C4-2B (cell line): ENCODE measurements at regions not wholly inside any gene's neighbourhood (a gene's known extent, or its start where the extent isn't known, plus 50 kb on each side); places are given as distances from the start of the nearest gene placed in this dataset.

Experiments used
- H3K27ac ChIP-seq: fragments of 450-650 bp; 2 replicates; pipeline ENCODE4 v1.5.1; 2017
- CTCF ChIP-seq: fragments of 450-650 bp; conservative IDR thresholded peaks from 2 replicates; pipeline ENCODE4 v1.5.1; 2017; ENCODE audit warnings: mild to moderate bottlenecking
- ZFX ChIP-seq: fragments of 450-650 bp; IDR thresholded peaks from 2 replicates; pipeline ENCODE4 v1.6.1; 2017

- TF ChIP-seq ZFX, result no peak
- no peak for TF ChIP-seq CTCF
- no peak overlapping the region for H3K27ac ChIP-seq
Observed at GRCh38 chr2:84217456-84217855, 241.6 kb downstream of the SUCLG1 start.

GRCh38 chr2:84214455-84214854 is 244.6 kb downstream of the SUCLG1 start:
- no peak for TF ChIP-seq CTCF
- no peak overlapping the region for H3K27ac ChIP-seq

- no peak overlapping the region for H3K27ac ChIP-seq
- no peak for TF ChIP-seq ZFX
- no peak for TF ChIP-seq CTCF
Observed at GRCh38 chr2:84212611-84213314, 246.3 kb downstream of the SUCLG1 start.

GRCh38 chr2:84209941-84210340 is 249.1 kb downstream of the SUCLG1 start:
- no peak overlapping the region for H3K27ac ChIP-seq
- no peak for TF ChIP-seq CTCF
- TF ChIP-seq ZFX, result no peak

- no peak overlapping the region for H3K27ac ChIP-seq
- TF ChIP-seq ZFX (no peak), CTCF (no peak)
Observed at GRCh38 chr2:84204995-84205394, 254.1 kb downstream of the SUCLG1 start.

- no peak for TF ChIP-seq CTCF
- no peak for TF ChIP-seq ZFX
- H3K27ac ChIP-seq, result no peak overlapping the region
Observed at GRCh38 chr2:84202166-84202565, 256.9 kb downstream of the SUCLG1 start.

GRCh38 chr2:84201158-84201557 is 257.9 kb downstream of the SUCLG1 start:
- TF ChIP-seq ZFX (no peak), CTCF (no peak)
- no peak overlapping the region for H3K27ac ChIP-seq
